RWPE1 (cell line): ENCODE measurements at regions not wholly inside any gene's neighbourhood (a gene's known extent, or its start where the extent isn't known, plus 50 kb on each side); places are given as distances from the start of the nearest gene placed in this dataset.

Experiments
- CTCF ChIA-PET: fragments of 350-600 bp; sonication (Branson Sonifier 250); formaldehyde crosslinking; extraction: SDS; loops from one replicate; lab custom pipeline; 2021; lab: Yijun Ruan, JAX
- POLR2A ChIA-PET: fragments of 400-600 bp; formaldehyde crosslinking; extraction: SDS; loops from one replicate; lab custom pipeline; 2020; ENCODE audit warnings: antibody characterized with exemption; ENCODE audit not compliant: low non-redundant PET; lab: Yijun Ruan, JAX
- DNase-seq: peaks from one replicate; pipeline ENCODE4 v3.0.0; 2012; ENCODE audit warnings: low spot score
- H3K27ac ChIP-seq: fragments of 450-650 bp; 2 replicates; pipeline ENCODE4 v1.5.1; 2017
- TF ChIP-seq, protein P1 (sequence below): fragments of 450-650 bp; conservative IDR thresholded peaks from 2 replicates; pipeline ENCODE4 v1.5.1; 2017; ENCODE audit warnings: low read depth, mild to moderate bottlenecking

DNA sequence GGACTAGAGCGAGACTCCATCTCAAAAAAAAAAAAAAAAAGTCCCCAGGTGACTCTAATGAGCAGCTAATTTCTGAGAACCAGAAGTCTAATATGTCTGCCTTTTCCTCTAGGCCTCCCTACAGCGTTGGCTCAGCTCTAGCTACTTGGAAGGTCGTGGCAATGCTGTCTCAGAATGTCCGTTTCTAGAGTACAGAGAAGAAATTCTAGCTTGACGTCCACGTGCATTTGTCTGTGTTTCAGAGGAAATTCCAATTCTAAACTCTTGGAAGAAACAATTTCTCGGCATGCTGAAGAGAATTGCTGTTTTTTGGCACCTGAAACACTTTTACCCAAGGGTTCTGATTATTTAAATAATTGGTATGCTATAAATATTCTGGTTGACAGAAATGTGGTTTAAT is 78.8 kb downstream of the SOX2 start:
- ChIA-PET CTCF (no interaction called here), POLR2A (no interaction called here)
- TF ChIP-seq, protein P1, sequence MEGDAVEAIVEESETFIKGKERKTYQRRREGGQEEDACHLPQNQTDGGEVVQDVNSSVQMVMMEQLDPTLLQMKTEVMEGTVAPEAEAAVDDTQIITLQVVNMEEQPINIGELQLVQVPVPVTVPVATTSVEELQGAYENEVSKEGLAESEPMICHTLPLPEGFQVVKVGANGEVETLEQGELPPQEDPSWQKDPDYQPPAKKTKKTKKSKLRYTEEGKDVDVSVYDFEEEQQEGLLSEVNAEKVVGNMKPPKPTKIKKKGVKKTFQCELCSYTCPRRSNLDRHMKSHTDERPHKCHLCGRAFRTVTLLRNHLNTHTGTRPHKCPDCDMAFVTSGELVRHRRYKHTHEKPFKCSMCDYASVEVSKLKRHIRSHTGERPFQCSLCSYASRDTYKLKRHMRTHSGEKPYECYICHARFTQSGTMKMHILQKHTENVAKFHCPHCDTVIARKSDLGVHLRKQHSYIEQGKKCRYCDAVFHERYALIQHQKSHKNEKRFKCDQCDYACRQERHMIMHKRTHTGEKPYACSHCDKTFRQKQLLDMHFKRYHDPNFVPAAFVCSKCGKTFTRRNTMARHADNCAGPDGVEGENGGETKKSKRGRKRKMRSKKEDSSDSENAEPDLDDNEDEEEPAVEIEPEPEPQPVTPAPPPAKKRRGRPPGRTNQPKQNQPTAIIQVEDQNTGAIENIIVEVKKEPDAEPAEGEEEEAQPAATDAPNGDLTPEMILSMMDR: no peak
- DNase-seq: no peak
- H3K27ac ChIP-seq: no peak overlapping the region

DNA sequence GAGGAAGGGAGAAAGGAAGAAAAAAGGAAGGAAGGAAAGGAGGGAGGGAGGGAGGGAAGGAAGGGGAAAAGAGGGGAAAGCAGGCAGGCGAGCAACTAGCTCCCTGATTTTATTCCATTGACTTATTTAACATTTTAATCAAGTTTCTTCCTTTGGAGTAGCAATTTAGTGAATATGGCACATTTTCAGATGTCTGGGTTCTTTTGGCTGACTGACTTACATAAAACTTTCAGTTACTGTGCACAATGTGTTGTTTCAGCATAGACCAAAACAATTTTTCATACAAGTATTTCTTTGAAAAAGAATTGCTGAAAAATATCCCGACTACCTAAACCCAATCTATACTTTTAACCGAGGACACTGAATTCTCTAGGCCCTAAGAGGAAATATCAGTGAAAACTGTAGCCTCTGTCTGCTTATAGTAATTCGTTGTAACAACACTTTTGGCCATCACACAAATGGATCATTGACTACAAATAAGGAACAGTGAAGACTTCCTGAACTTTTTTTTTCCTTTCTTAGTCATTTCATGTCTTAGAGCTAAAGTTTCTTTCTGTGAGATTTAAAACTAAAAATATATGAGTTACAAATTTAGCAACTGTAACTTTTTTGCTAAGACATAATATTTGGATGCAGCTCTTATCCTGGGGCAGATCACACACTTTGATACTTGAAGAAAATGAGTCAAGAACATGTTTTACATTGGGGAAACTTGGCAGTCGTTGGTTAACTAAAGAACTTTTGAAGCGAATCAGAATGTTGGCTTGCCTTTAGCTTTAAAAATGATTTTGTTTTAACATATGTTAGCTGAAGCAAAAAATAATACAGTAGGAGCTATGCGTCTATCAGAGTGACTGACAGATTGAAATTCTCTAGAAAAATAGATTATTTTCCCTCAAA is 79.6 kb downstream of the SOX2 start:
- no peak for DNase-seq
- TF ChIP-seq, protein P1: no peak
- H3K27ac ChIP-seq: no peak overlapping the region
- POLR2A ChIA-PET: no interaction called here
- CTCF ChIA-PET: interaction anchor here (1.0 kb wide), 1 partner anchor 893 kb away, joined by 4 read pairs; no protein-coding TSS in a partner anchor

DNA sequence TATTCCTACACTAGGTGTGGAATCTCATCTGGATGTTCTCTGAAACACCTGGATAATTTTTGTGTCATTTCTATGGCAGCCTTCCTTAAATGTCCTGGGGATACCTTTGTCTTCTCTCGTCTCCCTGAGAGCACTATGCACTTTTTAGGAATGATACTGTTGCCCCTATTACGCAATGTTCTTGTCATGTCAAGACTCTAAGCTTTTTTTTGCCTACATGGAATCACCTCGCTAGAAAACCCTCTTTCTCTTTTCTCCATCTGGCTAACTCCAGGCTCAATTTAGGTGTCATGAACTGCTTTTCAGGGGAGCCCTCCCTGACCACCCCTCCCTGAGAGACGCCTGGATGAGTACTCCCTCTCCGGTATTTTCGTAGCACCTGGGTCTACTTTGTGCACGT is 81.3 kb downstream of the SOX2 start:
- H3K27ac ChIP-seq: no peak overlapping the region
- CTCF ChIA-PET: interaction anchor here (0.6 kb wide), 1 partner anchor 44 kb away, joined by 8 read pairs; no protein-coding TSS in a partner anchor
- POLR2A ChIA-PET: no interaction called here
- DNase-seq: no peak
- TF ChIP-seq, protein P1: no peak

DNA sequence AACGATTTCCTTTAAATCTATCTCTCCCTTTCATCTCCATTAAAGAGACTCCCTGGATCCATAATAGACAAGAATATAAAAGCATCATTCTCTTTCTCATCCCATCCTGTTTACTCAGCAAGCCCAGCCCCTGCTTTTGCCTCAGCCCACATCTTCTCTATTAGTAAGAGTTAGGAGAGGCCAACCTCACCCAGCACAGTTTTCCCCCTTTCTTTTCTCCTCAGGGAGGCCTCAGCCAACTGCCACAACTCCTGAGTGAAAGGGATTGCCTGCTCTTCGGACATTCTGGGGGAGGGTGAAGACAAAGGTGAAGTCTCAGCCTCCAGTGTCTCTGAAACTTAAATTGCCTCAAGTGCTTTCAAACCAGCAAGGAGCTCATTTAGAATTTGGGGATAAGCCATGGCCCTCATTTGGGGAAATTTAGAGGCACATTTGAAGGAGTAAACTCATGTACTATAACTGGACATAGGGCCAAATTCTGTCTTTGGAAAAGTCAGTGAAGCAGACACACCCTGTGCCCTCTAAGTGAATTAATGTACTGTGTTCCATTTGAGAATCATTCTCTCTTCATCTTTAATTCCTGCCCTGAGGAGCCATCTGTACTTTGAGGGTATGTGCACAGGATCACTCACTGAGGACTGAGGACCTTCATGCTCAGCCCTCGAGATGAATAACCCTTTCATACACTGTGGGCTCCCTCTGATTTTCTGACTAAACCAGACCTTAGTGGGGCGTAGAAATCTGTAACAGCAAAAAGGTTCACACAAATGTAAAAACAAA is 82.5 kb downstream of the SOX2 start:
- POLR2A ChIA-PET: no interaction called here
- TF ChIP-seq, protein P1: no peak
- CTCF ChIA-PET: no interaction called here
- no peak for DNase-seq
- no peak overlapping the region for H3K27ac ChIP-seq

DNA sequence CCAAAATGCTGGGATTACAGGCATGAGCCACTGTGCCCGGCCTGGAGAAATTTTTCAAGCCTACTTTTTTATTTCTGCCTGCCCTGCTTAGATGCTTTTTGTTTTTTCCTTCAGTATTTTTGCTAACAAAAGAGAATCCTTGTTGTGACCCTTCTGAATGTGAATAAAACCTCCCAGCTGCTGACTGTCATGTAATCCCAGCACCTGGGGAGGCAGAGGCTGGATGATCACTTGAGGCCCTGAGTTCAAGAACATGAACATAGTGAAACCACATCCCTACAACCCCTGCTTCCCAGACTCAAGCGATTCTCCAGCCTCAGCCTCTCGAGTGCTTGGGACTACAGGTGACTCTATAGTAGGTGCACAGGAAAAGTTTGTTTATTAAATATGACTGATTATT is 84.9 kb downstream of the SOX2 start:
- TF ChIP-seq, protein P1: no peak
- no peak for DNase-seq
- POLR2A ChIA-PET: no interaction called here
- CTCF ChIA-PET: interaction anchor here (0.6 to 0.7 kb wide), 2 partner anchors 33 to 821 kb away, joined by 3 to 4 read pairs; no protein-coding TSS in a partner anchor
- H3K27ac ChIP-seq: no peak overlapping the region

DNA sequence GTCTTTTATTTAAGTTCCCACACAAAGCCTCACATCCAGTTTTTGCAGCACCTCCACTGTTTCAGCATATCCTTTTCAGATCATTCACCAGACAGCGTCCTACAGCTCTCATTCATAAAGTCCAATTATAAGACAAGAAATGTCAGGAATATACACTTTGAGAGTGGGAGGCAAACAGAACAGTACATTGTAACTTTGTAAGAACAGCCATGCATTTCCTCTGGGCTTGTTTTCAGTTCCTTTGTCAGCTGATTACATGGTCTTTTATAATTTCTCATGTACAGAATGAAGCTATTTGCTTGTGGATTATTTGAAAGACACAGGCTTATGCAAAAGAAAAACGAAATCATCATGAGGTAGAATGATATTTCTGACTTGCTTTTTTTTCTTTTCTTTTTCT is 85.7 kb downstream of the SOX2 start:
- CTCF ChIA-PET: interaction anchor here (0.7 kb wide), 1 partner anchor 820 kb away, joined by 3 read pairs; no protein-coding TSS in a partner anchor
- TF ChIP-seq, protein P1: no peak
- POLR2A ChIA-PET: no interaction called here
- DNase-seq: no peak
- no peak overlapping the region for H3K27ac ChIP-seq
